CD1c-positive myeloid dendritic cell (primary cell): ENCODE measurements at regions not wholly inside any gene's neighbourhood (a gene's known extent, or its start where the extent isn't known, plus 50 kb on each side); places are given as distances from the start of the nearest gene placed in this dataset.
A peak's percentile ranks its signal among the peaks of the same experiment; 100 is the strongest.

Experiments
- DNase-seq: peaks from one replicate; pipeline ENCODE4 v3.0.0-alpha.2; 2016; ENCODE audit errors: extremely low spot score

GRCh38 chr20:22315771-22316170 lies 268.6 kb downstream of the FOXA2 start:
- no peak for DNase-seq

GRCh38 chr20:22315073-22315472 lies 269.3 kb downstream of the FOXA2 start:
- no peak for DNase-seq

- peak; percentile 26 for DNase-seq
Measured at GRCh38 chr20:22312744-22313346, 271.5 kb downstream of the FOXA2 start.

GRCh38 chr20:22308934-22309333 lies 275.4 kb downstream of the FOXA2 start:
- DNase-seq: no peak

GRCh38 chr20:22307409-22307808 lies 277.0 kb downstream of the FOXA2 start:
- DNase-seq: no peak

DNA sequence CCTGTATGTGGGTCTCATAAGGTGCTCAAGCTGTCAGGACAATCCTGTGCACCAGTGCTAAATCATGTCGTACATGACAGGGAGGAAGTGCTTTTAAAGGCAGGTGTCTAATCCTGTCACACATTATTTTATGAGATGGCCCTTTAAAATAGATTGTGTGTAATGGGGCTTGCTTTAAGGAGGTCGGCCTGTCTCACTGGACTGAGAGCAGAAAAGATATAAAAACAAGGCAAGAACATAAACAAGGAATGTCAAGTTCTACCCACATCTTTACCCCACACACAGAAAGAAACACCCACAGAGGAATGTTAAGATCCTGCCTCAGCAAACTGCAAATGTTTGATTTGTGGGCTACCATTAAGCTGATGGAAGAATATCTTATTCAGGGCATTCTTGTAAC lies 279.0 kb downstream of the FOXA2 start:
- DNase-seq: no peak

- DNase-seq: no peak
Measured at GRCh38 chr20:22303523-22303922, 280.8 kb downstream of the FOXA2 start.

- no peak for DNase-seq
Measured at GRCh38 chr20:22302039-22302438, 282.3 kb downstream of the FOXA2 start.

GRCh38 chr20:22293886-22294285 lies 290.5 kb downstream of the FOXA2 start:
- no peak for DNase-seq

- no peak for DNase-seq
Measured at GRCh38 chr20:22289442-22289841, 294.9 kb downstream of the FOXA2 start.

DNA sequence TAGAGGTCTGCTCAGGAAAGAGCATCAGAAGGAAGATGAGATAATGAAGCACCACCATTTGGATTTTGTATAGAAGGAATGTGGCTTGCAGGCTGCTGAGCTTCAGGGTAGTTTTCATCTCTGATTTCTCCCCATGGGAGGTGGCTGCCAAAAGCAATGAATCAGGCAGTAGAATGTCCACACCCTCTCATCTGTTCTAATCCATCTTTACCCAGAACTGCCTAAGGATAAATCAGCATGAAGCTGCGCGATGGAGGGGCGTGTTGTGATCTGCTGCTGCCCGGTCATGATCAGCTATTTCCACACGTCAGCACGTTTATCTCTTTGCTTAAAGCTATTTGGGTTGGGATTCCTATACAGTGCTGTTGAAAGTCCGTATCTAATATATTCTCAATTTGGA lies 295.4 kb downstream of the FOXA2 start:
- no peak for DNase-seq

DNA sequence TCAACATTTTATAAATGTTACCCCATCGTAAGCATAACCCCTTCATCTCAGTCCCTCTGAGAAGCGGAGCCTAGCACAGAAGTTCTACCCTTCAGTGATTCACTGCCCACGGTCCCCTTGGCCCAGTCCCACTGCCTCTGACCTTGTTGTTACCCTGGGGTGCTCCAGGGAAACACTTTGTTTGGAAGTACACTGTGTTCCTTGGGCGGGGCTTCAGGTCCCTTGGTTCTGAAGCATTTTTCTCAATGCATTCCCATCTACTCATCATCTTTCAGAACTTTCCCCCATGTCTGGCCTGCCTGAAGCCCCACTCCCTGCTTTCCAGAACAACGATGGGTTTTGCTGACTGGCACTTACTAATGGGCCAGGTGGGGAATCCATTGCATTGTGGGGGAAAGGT lies 296.2 kb downstream of the FOXA2 start:
- DNase-seq: no peak

DNA sequence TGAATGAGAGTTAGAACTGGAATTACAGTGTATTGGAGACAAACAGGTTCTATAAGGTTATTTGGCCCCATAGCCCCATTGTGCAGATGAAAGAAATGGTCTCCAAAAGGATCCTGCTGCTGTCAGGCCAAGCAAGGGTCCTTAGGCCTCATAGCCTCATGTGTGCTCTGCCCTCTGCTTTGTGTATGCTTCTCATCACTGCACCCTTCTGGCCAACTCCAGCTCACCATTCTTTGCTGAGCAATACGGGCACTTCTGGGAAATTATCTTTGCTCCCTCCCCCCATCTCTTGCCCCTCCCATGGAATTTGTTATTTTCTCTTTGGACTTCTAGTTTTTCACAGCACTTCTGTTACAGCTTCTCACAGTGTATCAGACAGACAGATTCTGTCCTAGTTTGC lies 298.8 kb downstream of the FOXA2 start:
- DNase-seq: no peak

GRCh38 chr20:22282696-22283095 lies 301.7 kb downstream of the FOXA2 start:
- DNase-seq: no peak

- no peak for DNase-seq
Measured at GRCh38 chr20:22274330-22274729, 310.0 kb downstream of the FOXA2 start.

DNA sequence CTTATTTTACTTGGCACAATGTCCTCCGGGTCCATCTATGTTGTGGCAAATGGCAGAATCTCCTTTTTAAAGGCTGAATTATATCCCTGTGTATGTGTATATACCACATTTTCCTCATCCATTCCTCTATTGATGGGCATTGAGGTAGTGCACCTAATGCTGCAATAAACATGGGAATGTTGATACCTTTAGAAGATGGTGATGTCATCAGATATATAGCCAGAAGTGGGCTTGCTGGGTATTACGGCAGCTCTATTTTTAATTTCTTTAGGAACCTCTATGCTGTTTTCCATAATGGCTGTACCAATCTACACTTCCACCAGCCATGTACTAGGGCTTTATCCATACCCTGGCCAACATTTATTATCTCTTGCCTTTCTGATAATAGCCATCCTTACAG lies 315.7 kb downstream of the FOXA2 start:
- DNase-seq: no peak

DNA sequence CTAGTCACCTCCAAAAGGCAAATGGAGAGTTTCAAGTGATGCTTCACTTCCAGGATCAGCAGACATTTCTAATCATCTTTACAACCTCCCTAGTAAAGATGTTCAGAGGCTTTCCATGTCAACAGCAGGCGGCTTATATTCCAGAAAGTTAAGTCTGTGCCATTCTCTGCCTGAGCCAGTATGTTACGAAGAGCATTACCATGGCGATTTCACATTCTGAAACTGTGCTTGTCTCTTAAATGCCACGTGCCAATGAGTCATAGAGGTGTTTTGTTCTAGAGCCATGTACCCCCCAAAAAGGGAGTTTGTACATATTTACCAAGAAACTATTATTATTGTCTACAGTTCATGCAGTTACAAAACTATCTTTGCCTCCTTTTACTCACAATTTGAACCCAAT lies 319.5 kb downstream of the FOXA2 start:
- no peak for DNase-seq

- no peak for DNase-seq
Measured at GRCh38 chr20:22260506-22260905, 323.9 kb downstream of the FOXA2 start.

- no peak for DNase-seq
Measured at GRCh38 chr20:22257912-22258311, 326.5 kb downstream of the FOXA2 start.

GRCh38 chr20:22248051-22248667 lies 336.2 kb downstream of the FOXA2 start:
- peak; percentile 1 for DNase-seq

DNA sequence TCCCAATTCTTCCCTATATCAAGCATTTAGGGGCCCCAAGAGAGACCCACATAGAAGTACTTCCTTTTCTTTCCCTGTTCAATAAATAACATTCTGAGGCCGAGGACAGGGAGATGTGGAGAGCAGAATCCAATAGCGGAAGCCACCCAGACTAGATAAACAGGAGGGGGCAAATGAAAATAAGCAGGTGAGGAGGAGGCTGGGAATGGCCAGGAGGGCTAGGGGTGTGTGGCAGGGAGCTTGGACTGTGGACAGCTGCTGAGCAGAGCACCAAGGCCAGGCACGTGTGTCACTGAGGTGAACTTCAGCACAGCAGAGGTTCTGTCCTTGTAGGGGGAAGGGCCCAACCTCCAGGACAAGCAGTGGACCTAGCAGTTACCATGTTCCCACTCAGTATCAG lies 339.2 kb downstream of the FOXA2 start:
- DNase-seq: no peak

DNA sequence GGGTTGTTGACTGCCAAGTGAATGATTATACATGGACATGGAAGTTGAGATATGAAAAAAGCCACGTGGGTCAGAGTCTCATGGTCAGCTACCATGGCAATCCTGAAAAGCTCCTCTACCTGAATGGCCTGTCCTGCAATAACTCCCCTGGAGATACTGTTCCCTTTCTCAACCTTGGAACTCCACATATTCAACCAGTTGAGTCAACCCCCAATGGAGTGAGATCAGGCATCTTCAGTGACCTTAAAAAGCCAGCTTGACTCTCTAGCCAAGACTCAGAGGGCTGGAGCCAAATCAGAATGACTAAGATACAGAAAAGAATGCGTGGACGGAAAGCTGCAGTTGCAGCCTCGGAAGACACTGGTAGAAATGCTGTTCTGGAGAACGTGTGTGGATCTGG lies 341.3 kb downstream of the FOXA2 start:
- DNase-seq: no peak

DNA sequence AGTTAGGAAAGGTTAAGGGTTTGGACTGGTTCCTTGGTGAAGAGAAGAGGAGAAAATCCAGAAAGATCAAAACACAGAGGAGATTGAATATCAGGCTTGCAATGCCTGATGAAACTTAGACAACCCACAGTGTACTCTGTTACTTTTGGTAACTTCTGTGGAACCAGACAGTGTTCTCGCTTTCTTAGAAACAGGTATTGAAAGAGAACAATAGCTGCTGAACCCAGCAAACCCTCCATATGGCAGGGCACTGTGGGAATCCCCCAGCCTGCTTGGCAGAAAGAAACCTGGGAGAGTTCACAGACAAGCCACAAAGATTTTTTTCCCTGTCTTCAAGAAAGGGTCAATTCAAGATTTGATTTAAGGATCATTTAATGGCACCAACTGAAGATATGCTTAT lies 342.8 kb downstream of the FOXA2 start:
- no peak for DNase-seq

DNA sequence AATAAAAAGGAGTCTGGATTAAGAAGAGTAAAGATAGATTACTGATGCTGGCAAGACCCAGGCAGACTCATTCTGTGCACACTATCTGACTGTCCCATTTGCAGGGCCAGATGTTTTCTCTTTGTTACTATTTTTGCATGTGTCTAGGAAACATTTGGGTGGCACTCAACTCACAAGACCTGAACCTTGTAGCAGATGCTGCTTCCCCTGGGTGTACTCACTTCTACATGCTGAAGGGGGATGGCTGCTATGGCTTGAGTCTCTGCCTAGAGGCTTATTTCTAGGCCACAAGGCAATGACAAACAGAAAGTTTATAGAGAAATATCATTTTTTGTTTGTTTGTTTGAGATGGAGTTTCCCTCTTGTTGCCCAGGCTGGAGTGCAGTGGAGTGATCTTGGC lies 351.4 kb downstream of the FOXA2 start:
- no peak for DNase-seq
